Ishikawa (cell line): ENCODE measurements at regions not wholly inside any gene's neighbourhood (a gene's known extent, or its start where the extent isn't known, plus 50 kb on each side); places are given as distances from the start of the nearest gene placed in this dataset.

ENCODE experiments used
- CEBPB ChIP-seq: IDR thresholded peaks from 2 replicates; pipeline ENCODE4 v1.6.1; 2012
- CREB1 ChIP-seq: IDR thresholded peaks from 2 replicates; pipeline ENCODE4 v1.6.1; 2012; ENCODE audit warnings: low read depth
- EGR1 ChIP-seq: IDR thresholded peaks from 2 replicates; pipeline ENCODE4 v1.6.1; 2012
- EP300 ChIP-seq: IDR thresholded peaks from 2 replicates; pipeline ENCODE4 v1.6.1; 2012; ENCODE audit warnings: borderline replicate concordance
- FOXM1 ChIP-seq: IDR thresholded peaks from 2 replicates; pipeline ENCODE4 v1.6.1; 2012; ENCODE audit warnings: low read depth, borderline replicate concordance
- NFIC ChIP-seq: IDR thresholded peaks from 2 replicates; pipeline ENCODE4 v1.6.1; 2012
- RAD21 ChIP-seq: IDR thresholded peaks from 2 replicates; pipeline ENCODE4 v1.6.1; 2012; ENCODE audit warnings: low read depth
- TAF1 ChIP-seq: IDR thresholded peaks from 2 replicates; pipeline ENCODE4 v1.6.1; 2012; ENCODE audit warnings: low read depth, mild to moderate bottlenecking
- TCF12 ChIP-seq: IDR thresholded peaks from 2 replicates; pipeline ENCODE4 v1.6.1; 2012; ENCODE audit warnings: low read depth
- TEAD4 ChIP-seq: IDR thresholded peaks from 2 replicates; pipeline ENCODE4 v1.6.1; 2012
- YY1 ChIP-seq: IDR thresholded peaks from 2 replicates; pipeline ENCODE4 v1.6.1; 2012; ENCODE audit warnings: low read depth
- ZBTB7A ChIP-seq: IDR thresholded peaks from 2 replicates; pipeline ENCODE4 v1.6.1; 2012; ENCODE audit warnings: low read depth
- TF ChIP-seq, protein P1 (sequence below): IDR thresholded peaks from 2 replicates; pipeline ENCODE4 v1.6.1; 2012; ENCODE audit warnings: low read depth, mild to moderate bottlenecking
- TF ChIP-seq, protein P2 (sequence below): IDR thresholded peaks from 2 replicates; pipeline ENCODE4 v1.6.1; 2012
- TF ChIP-seq, protein P3 (sequence below): IDR thresholded peaks from 2 replicates; pipeline ENCODE4 v1.6.1; 2012

DNA sequence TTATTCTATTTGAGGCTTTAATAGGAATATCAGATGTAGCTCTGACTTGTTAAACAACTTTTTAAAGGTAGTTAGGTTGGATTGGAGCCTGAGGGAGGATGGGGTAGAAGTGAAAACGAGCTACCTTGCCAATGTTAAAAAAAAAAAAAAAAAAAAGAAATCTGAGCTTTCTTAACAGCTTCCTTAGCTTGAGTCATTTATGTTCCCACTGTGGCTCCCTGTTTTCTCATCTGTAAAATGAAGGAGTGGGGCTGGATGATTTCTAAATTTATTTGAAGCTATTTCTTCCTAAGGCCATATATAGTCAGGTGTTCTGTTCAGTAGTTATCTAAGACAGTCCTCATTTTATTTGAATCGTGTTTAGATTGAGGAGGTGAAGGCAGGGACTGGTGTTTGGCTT is 105.7 kb downstream of the EDEM1 start:
- TF ChIP-seq, protein P1, sequence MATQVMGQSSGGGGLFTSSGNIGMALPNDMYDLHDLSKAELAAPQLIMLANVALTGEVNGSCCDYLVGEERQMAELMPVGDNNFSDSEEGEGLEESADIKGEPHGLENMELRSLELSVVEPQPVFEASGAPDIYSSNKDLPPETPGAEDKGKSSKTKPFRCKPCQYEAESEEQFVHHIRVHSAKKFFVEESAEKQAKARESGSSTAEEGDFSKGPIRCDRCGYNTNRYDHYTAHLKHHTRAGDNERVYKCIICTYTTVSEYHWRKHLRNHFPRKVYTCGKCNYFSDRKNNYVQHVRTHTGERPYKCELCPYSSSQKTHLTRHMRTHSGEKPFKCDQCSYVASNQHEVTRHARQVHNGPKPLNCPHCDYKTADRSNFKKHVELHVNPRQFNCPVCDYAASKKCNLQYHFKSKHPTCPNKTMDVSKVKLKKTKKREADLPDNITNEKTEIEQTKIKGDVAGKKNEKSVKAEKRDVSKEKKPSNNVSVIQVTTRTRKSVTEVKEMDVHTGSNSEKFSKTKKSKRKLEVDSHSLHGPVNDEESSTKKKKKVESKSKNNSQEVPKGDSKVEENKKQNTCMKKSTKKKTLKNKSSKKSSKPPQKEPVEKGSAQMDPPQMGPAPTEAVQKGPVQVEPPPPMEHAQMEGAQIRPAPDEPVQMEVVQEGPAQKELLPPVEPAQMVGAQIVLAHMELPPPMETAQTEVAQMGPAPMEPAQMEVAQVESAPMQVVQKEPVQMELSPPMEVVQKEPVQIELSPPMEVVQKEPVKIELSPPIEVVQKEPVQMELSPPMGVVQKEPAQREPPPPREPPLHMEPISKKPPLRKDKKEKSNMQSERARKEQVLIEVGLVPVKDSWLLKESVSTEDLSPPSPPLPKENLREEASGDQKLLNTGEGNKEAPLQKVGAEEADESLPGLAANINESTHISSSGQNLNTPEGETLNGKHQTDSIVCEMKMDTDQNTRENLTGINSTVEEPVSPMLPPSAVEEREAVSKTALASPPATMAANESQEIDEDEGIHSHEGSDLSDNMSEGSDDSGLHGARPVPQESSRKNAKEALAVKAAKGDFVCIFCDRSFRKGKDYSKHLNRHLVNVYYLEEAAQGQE, result no peak
- no peak for TF ChIP-seq RAD21
- TF ChIP-seq TAF1, result no peak
- TF ChIP-seq EP300, result no peak
- TF ChIP-seq, protein P2, sequence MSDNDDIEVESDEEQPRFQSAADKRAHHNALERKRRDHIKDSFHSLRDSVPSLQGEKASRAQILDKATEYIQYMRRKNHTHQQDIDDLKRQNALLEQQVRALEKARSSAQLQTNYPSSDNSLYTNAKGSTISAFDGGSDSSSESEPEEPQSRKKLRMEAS, result no peak
- TF ChIP-seq TCF12, result no peak
- no peak for TF ChIP-seq NFIC
- TF ChIP-seq CEBPB, result no peak
- TF ChIP-seq ZBTB7A, result no peak
- TF ChIP-seq TEAD4, result no peak
- TF ChIP-seq EGR1, result no peak
- TF ChIP-seq CREB1, result no peak

DNA sequence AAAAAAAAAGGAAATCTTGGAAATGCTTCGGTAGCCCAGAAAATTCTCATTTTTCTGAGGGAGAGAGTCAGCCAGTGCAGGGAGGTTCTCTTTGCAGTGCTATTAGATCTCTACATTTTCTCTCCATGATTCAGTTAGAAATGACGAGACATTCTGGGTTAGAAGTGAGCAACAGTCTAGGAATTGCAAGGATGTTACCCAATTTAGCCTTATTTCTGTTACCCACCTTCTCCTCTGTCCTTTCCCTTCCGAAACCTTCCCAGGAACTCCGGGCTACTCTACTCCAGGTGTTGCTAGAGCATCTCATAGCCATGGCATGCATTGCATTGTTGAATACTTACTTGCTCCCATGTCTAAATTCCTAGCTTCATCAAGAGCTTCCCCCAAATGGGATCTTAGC is 106.8 kb downstream of the EDEM1 start:
- TF ChIP-seq NFIC (no peak), TEAD4 (no peak), TAF1 (no peak), CREB1 (no peak), EGR1 (no peak)

DNA sequence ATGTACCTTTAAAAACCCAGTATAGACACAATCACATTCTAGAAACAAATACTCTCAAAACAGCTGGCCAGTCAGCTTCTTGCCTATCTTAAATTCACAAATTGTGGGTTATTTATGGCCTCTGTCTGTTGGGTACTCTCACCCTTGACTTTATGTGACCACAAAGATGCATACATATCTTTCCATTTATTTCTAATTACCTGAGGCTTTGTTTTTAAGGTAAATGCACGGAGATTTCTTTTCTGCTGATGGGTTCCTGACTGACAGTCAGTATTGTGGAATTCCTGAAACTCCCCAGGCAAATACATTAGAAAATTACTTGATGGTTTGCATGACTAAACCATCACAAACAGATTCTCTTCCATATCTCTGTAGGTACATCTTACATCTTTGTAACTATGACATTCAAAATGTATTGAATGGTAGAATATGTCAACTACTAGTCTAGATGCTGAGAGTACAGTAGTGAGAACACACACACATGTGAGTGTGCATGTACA is 107.7 kb downstream of the EDEM1 start:
- TF ChIP-seq RAD21 (no peak), TAF1 (no peak), ZBTB7A (no peak), FOXM1 (no peak)
- TF ChIP-seq, protein P1, result no peak
- TF ChIP-seq, protein P2, result no peak

DNA sequence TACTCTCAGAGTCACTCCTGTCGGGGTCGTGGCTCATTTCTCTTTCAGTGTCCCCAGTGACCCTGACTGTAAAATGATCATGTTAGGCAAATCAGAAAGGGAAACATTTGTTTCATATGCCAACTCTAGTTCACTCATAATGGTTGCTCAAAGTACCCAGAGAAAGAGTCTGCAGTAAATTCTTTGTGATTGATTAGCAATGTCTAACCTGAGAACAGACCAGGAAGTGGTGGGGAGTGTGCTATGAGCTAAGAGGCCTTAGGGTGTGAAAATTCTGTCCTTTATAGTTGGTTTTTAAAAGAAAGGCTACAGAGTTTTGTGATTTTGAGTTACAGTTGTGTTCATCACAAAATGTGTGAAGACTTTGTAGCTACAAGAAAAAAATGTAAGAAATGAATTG is 108.9 kb downstream of the EDEM1 start:
- TF ChIP-seq, protein P1, result no peak
- TF ChIP-seq TAF1, result no peak
- TF ChIP-seq, protein P3, sequence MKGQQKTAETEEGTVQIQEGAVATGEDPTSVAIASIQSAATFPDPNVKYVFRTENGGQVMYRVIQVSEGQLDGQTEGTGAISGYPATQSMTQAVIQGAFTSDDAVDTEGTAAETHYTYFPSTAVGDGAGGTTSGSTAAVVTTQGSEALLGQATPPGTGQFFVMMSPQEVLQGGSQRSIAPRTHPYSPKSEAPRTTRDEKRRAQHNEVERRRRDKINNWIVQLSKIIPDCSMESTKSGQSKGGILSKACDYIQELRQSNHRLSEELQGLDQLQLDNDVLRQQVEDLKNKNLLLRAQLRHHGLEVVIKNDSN, result no peak
- no peak for TF ChIP-seq RAD21
- no peak for TF ChIP-seq CEBPB
- no peak for TF ChIP-seq ZBTB7A
- TF ChIP-seq NFIC, result no peak
- no peak for TF ChIP-seq TCF12
- no peak for TF ChIP-seq CREB1
- TF ChIP-seq, protein P2, result no peak
- TF ChIP-seq FOXM1, result no peak
- no peak for TF ChIP-seq EGR1
- no peak for TF ChIP-seq YY1
- no peak for TF ChIP-seq EP300
- TF ChIP-seq TEAD4, result no peak

DNA sequence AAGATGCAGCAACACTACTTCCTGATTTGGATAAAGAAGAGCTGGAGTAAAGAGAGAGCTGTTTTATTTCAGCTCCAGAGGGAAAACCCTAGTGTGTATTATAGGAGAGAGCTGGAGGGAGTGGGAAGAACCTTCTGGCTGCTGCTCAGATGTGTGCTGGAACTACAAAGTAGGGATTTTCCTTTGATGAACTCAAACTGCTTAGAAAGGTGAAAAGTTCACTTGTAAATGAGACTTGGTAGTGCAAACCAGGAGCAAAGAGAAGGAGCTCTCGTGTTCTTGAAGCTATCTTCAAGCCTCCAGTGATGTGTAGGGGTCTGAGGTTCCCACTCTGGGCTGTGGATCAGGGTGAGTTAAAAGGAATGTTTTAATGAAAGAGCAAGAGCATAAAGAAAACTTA is 110.4 kb downstream of the EDEM1 start:
- TF ChIP-seq, protein P3, result no peak
- TF ChIP-seq TEAD4, result no peak
- TF ChIP-seq NFIC, result no peak
- no peak for TF ChIP-seq EP300
- TF ChIP-seq FOXM1, result no peak
- TF ChIP-seq TAF1, result no peak
- TF ChIP-seq, protein P1, result no peak
- TF ChIP-seq, protein P2, result no peak
- TF ChIP-seq EGR1, result no peak
- TF ChIP-seq ZBTB7A, result no peak
- TF ChIP-seq YY1, result no peak
- no peak for TF ChIP-seq CREB1
- no peak for TF ChIP-seq CEBPB
- TF ChIP-seq RAD21, result no peak
- no peak for TF ChIP-seq TCF12
